ENCODE measurements at regions not wholly inside any gene's neighbourhood (a gene's known extent, or its start where the extent isn't known, plus 50 kb on each side); places are given as distances from the start of the nearest gene placed in this dataset.

DNA sequence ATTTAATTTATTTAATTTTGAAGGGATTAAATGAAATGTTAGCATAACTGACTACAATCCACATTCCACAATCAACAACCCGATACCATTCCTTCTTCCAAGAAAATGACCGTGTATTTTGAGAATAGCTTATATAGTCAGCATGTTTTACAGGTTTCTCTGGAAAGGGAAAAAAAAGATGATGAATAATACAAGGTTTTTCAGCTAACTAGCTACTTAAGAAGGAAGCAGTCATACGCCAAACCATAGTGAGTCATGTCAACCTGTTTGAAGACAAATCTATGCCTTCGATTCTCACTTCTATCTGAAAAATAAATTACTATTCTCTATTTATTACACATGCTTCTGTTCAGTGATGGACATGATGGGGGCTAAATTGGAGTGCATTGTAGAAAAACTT lies 258.6 kb downstream of the EFNB2 start:
- H3K23ac ChIP-seq (ENCODE audit: insufficient read length), result no peak overlapping the region
- H3K4me1 ChIP-seq (replicated peaks in 1 of 4; ENCODE audit: control insufficient read depth in 3 of 4, insufficient read depth in 4 of 4, low read length in 3 of 4), result no peaks in the 10 kb centered on the region; a peak in 1 of 7 replicates
- no peak overlapping the region for H2AK5ac ChIP-seq (ENCODE audit: low read depth, low read length)
- no peak for FAIRE-seq
- no peak overlapping the region for H2BK5ac ChIP-seq (ENCODE audit: low read depth, low read length)
- H2BK15ac ChIP-seq (ENCODE audit: low read length), result no peak overlapping the region
- CTCF ChIA-PET (ENCODE audit: partially characterized antibody), result interaction anchor here (1.1 kb wide), 1 partner anchor 927 kb away, joined by 3 read pairs; no protein-coding TSS in a partner anchor
- H3K36me3 ChIP-seq (ENCODE audit: control insufficient read depth in 2 of 4, insufficient read depth in 4 of 4, low read length in 3 of 4), result no peaks in the 10 kb centered on the region
- no peak overlapping the region for H3K14ac ChIP-seq (ENCODE audit: insufficient read length)
- no peak overlapping the region for H3K4me3 ChIP-seq (ENCODE audit: extremely low read depth in 1 of 4, insufficient read depth in 2 of 4, low read depth in 3 of 4, low read length in 4 of 4)
- H3K56ac ChIP-seq (replicated peaks; ENCODE audit: insufficient read length, low read depth, low read length), result no peak overlapping the region
- WGBS, 2 experiments (ENCODE audit: extremely low coverage in 1 of 2, insufficient coverage in 1 of 2, insufficient read length in 1 of 2, insufficient replicate concordance in 2 of 2, low coverage in 1 of 2, low lambda C conversion rate in 2 of 2, missing lambda C conversion rate in 1 of 2), result 83% methylated on average over 4 of the region's 4 CpGs; no CpG with 5 or more reads in 1 of the 2 experiments
- TF ChIP-seq SIX5 (IDR thresholded peaks at IDR 0.05; ENCODE audit: low read depth, low read length) (no peak), RXRA (IDR thresholded peaks at IDR 0.05; ENCODE audit: insufficient read depth, low read depth, low read length) (no peak), SIRT6 (IDR thresholded peaks at IDR 0.05; ENCODE audit: low read length) (no peak), RFX5 (IDR thresholded peaks at IDR 0.05; ENCODE audit: borderline replicate concordance, low read depth, low read length) (no peak), BACH1 (IDR thresholded peaks at IDR 0.05; ENCODE audit: low read length) (no peak), JUND (IDR thresholded peaks at IDR 0.05; ENCODE audit: low read length) (no peak), YY1 (IDR thresholded peaks at IDR 0.05; ENCODE audit: low read depth, low read length) (no peak), TBP (IDR thresholded peaks at IDR 0.05; ENCODE audit: low read depth, low read length) (no peak), HDAC2 (IDR thresholded peaks at IDR 0.05; ENCODE audit: borderline replicate concordance in 1 of 2, low read depth in 2 of 2, low read length in 2 of 2) (no peak), KDM5A (IDR thresholded peaks at IDR 0.05; ENCODE audit: low read length) (no peak), GTF2F1 (IDR thresholded peaks at IDR 0.05; ENCODE audit: borderline replicate concordance, low read depth, low read length) (no peak)
- no peak overlapping the region for H2BK12ac ChIP-seq (ENCODE audit: low read depth, low read length)
- no peak overlapping the region for H3K9ac ChIP-seq (replicated peaks in 1 of 4; ENCODE audit: extremely low read depth in 1 of 4, low read depth in 3 of 4, low read length in 3 of 4)
- POLR2A ChIA-PET (ENCODE audit: partially characterized antibody), result no interaction called here
- no peak overlapping the region for H2BK20ac ChIP-seq (ENCODE audit: low read length)
- H4K5ac ChIP-seq (ENCODE audit: insufficient read length, low read depth, low read length), result no peak overlapping the region
- H3K79me2 ChIP-seq (ENCODE audit: control insufficient read depth in 1 of 2, insufficient read depth in 2 of 2, low read length in 2 of 2), result no peaks in the 10 kb centered on the region
- H4K91ac ChIP-seq (replicated peaks; ENCODE audit: insufficient read length, low read length), result no peak overlapping the region
- H3K79me1 ChIP-seq (ENCODE audit: low read depth, low read length), result no peaks in the 10 kb centered on the region
- no peak overlapping the region for H3K18ac ChIP-seq (ENCODE audit: extremely low read depth, low read length)
- H3K27me3 ChIP-seq (replicated peaks in 1 of 4; ENCODE audit: control insufficient read depth in 3 of 4, extremely low read depth in 1 of 4, insufficient read depth in 3 of 4, low read length in 3 of 4), result no peaks in the 10 kb centered on the region
- no peak for DNase-seq (ENCODE audit: low read depth in 1 of 2, low spot score in 2 of 2)
- no peak overlapping the region for H4K8ac ChIP-seq (ENCODE audit: extremely low read depth, insufficient read depth, low read length)
- no peak overlapping the region for H2AFZ ChIP-seq (ENCODE audit: low read length)
- H3K27ac ChIP-seq (ENCODE audit: low read depth, low read length), result no peak overlapping the region
- H4K20me1 ChIP-seq (replicated peaks in 1 of 2; ENCODE audit: control insufficient read depth in 1 of 2, insufficient read depth in 2 of 2, low read length in 2 of 2), result no peaks in the 10 kb centered on the region
- H3K23me2 ChIP-seq (ENCODE audit: low read depth, low read length), result no peaks in the 10 kb centered on the region
- no peak overlapping the region for H3K4me2 ChIP-seq (ENCODE audit: insufficient read depth in 1 of 2, low read depth in 2 of 2, low read length in 2 of 2)
- no peaks in the 10 kb centered on the region for H3K9me3 ChIP-seq (ENCODE audit: insufficient read depth in 2 of 2, low read depth in 1 of 2, low read length in 1 of 2)
- H2BK120ac ChIP-seq (replicated peaks; ENCODE audit: low read depth, low read length), result no peak overlapping the region
- H3K4ac ChIP-seq (replicated peaks; ENCODE audit: insufficient read length, low read depth, low read length), result no peak overlapping the region
